SK-N-MC (cell line): ENCODE measurements at regions not wholly inside any gene's neighbourhood (a gene's known extent, or its start where the extent isn't known, plus 50 kb on each side); places are given as distances from the start of the nearest gene placed in this dataset.

Experiments
- FOXP2 ChIP-seq: optimal IDR thresholded peaks from 2 replicates; pipeline ENCODE3; 2011; ENCODE audit warnings: mild to moderate bottlenecking, moderate library complexity; ENCODE audit not compliant: insufficient read depth; ENCODE audit errors: extremely low read length, control extremely low read depth
- POLR2AphosphoS5 ChIP-seq: IDR thresholded peaks from 2 replicates; pipeline ENCODE4 v1.6.1; 2012; ENCODE audit warnings: mild to moderate bottlenecking, low read depth, low read length, borderline replicate concordance

DNA sequence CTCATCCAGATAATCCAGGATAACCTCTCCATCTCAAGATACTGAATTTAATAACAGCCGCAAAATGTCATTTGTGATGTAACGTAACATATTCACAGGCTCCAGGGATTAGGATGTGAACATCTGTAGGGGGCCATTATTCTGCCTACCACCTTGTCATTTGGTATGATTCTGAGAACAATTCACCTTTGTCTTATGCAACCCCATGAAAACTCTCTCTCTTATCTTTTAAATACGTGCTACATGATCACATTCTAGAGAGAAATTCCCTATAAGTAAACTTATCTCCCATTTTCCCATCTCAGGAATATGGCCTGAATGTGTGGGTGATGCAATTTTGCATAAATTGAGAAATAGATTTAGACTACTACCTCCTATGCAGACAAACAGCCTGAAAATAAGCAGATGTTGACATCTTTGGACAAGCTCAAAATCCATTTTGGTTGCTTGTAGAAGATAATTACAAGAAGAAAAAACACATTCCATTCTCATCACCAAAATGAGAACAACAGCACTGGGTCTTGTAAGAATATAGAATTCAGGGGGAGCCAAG, 255.4 kb upstream of the STXBP5 start:
- no peak for TF ChIP-seq FOXP2
- no peak for TF ChIP-seq POLR2AphosphoS5
